Neutrophil (primary cell): ENCODE measurements at regions not wholly inside any gene's neighbourhood (a gene's known extent, or its start where the extent isn't known, plus 50 kb on each side); places are given as distances from the start of the nearest gene placed in this dataset.

Source experiments
- H3K27ac ChIP-seq: fragments of 200-600 bp; sonication (generic); 2 replicates; pipeline ENCODE4 v1.5.1; 2016; ENCODE audit warnings: mild to moderate bottlenecking, moderate library complexity
- H3K27me3 ChIP-seq: fragments of 200-600 bp; sonication (generic); 2 replicates; pipeline ENCODE4 v1.6.0; 2016; ENCODE audit warnings: mild to moderate bottlenecking
- H3K36me3 ChIP-seq: fragments of 200-600 bp; sonication (generic); 2 replicates; pipeline ENCODE4 v1.5.1; 2017
- H3K4me1 ChIP-seq, 2 experiments: fragments of 200-600 bp in 1 of 2; sonication (generic) in 1 of 2; 1 replicate in 1 of 2; 2 replicates in 1 of 2; pipeline versions ENCODE4 v1.5.1 to v1.6.1; 2013 to 2016; ENCODE audit warnings: low read depth in 1 of 2, low read length in 1 of 2, mild to moderate bottlenecking in 1 of 2, moderate library complexity in 1 of 2; ENCODE audit not compliant: control insufficient read depth in 1 of 2, insufficient read depth in 1 of 2
- H3K4me3 ChIP-seq, 2 experiments: fragments of 200-600 bp in 1 of 2; sonication (generic) in 1 of 2; 1 replicate in 1 of 2; 2 replicates in 1 of 2; pipeline ENCODE4 v1.5.1; 2013 to 2016; ENCODE audit warnings: low read depth in 1 of 2, low read length in 1 of 2, mild to moderate bottlenecking in 1 of 2, moderate library complexity in 1 of 2
- H3K9me3 ChIP-seq: fragments of 200-600 bp; sonication (generic); 2 replicates; pipeline ENCODE4 v1.5.1; 2016
- CTCF ChIP-seq: fragments of 200-600 bp; sonication (generic); IDR thresholded peaks from 2 replicates; pipeline ENCODE4 v1.5.1; 2016; ENCODE audit warnings: antibody characterized with exemption

- no peak overlapping the region for H3K27ac ChIP-seq
- H3K4me3 ChIP-seq, result no peak overlapping the region
- no peaks in the 10 kb centered on the region for H3K4me1 ChIP-seq
- no peaks in the 10 kb centered on the region for H3K9me3 ChIP-seq
- TF ChIP-seq CTCF, result no peak
- H3K36me3 ChIP-seq, result no peaks in the 10 kb centered on the region
- H3K27me3 ChIP-seq, result no peaks in the 10 kb centered on the region
These were observed 669.8 kb downstream of the GALC start for GRCh38 chr14:87323191-87323590.

DNA sequence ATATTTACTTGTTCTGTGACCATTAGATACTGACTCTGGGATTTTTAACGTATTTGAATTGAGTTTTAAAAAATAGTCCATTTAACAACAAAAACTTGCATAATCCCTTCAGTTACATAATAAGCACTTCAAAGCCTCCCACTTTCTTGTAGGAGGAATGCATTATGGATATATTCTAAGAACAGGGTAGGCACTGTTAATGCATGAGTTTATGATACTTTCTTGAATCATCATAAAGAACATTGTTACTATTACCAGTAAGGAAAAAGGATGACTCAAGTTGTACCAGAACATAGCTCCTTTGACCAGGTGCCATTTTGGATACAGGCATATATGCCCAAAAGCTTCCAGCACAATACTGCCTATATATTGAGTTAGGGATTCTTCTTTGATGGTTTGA, 671.4 kb downstream of the GALC start:
- no peaks in the 10 kb centered on the region for H3K36me3 ChIP-seq
- H3K27me3 ChIP-seq, result no peaks in the 10 kb centered on the region
- H3K9me3 ChIP-seq, result no peaks in the 10 kb centered on the region
- no peak overlapping the region for H3K4me3 ChIP-seq
- no peak overlapping the region for H3K27ac ChIP-seq
- TF ChIP-seq CTCF, result no peak
- no peaks in the 10 kb centered on the region for H3K4me1 ChIP-seq

- Histone ChIP-seq H3K4me3 (no peak overlapping the region), H3K4me1 (no peaks in the 10 kb centered on the region), H3K27ac (no peak overlapping the region), H3K36me3 (no peaks in the 10 kb centered on the region), H3K27me3 (no peaks in the 10 kb centered on the region), H3K9me3 (no peaks in the 10 kb centered on the region)
- no peak for TF ChIP-seq CTCF
These were observed 680.1 kb downstream of the GALC start for GRCh38 chr14:87312894-87313205.

- Histone ChIP-seq H3K9me3 (no peaks in the 10 kb centered on the region), H3K27ac (no peak overlapping the region), H3K4me3 (no peak overlapping the region), H3K4me1 (no peaks in the 10 kb centered on the region), H3K36me3 (no peaks in the 10 kb centered on the region), H3K27me3 (no peaks in the 10 kb centered on the region)
- TF ChIP-seq CTCF, result no peak
These were observed 680.7 kb downstream of the GALC start for GRCh38 chr14:87312169-87312893.

DNA sequence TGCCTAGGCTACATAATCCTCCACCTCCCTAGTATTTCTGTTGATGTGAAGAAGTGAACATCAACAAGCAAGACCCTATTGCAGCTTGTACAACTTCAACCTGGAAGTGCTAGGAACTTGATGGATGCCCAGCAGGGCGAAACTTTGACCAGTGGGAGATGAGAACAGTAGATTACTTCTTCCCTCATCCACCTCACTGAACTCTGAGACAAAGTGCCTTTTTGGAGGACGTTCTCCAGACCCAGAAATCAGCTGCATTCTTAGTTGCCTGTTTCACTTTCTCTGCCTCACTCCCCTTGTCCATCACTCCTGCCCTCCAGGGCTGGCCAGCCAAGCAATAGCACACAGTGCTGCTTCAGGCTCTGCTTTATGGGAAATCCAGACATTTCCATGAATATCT, 683.4 kb downstream of the GALC start:
- no peak for TF ChIP-seq CTCF
- Histone ChIP-seq H3K27me3 (no peaks in the 10 kb centered on the region), H3K36me3 (no peaks in the 10 kb centered on the region), H3K4me1 (no peaks in the 10 kb centered on the region), H3K27ac (no peak overlapping the region), H3K4me3 (no peak overlapping the region), H3K9me3 (no peaks in the 10 kb centered on the region)
